Activated naive CD4-positive, alpha-beta T cell treated with Interleukin-2 at 50 U/mL for 16 hours (primary cell): ENCODE measurements at regions not wholly inside any gene's neighbourhood (a gene's known extent, or its start where the extent isn't known, plus 50 kb on each side); places are given as distances from the start of the nearest gene placed in this dataset.
"Not testable (repeated sequence)": the region's sequence is repeated elsewhere in the genome, so short reads cannot be mapped to it uniquely, and the experiment has no call there.

Source experiments
- DNase-seq: peaks from one replicate; pipeline ENCODE4 v3.0.0-alpha.2; 2020

DNA sequence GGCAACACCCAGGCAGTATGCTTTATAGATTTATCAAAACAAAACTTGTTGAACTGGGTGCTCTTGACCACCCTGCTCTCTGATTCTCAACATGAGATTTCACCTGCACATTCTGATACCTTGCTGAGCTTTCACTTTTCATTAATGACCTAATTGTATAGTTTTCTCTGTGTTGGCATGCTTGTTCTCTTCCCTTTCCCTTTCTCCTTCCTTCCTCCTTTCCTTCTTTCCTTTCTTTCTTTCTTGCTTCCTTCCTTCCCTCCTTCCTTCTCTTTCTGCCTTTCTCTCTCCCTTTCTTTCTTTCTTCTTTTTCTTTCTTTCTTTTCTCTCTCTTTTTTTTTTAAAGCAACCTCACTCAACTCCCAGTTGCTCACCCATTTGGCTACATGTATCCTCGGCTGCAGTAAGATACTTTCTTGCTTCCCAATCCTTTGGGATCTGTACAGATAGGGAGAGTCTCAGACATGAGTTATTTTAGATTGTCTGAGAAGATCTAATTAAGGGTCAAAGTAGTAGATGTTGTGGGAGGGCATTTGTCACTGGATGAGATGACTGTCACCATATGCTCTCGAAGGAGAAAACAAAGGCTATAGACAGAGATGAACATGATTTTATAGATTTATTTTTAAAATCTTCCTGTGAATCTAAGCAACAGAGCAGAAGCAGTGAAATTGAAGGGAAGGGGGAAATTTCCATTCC, 458.0 kb downstream of the USP25 start:
- DNase-seq = no peak

- no peak for DNase-seq
Observed at GRCh38 chr21:16192902-16193301, 463.1 kb downstream of the USP25 start.

DNA sequence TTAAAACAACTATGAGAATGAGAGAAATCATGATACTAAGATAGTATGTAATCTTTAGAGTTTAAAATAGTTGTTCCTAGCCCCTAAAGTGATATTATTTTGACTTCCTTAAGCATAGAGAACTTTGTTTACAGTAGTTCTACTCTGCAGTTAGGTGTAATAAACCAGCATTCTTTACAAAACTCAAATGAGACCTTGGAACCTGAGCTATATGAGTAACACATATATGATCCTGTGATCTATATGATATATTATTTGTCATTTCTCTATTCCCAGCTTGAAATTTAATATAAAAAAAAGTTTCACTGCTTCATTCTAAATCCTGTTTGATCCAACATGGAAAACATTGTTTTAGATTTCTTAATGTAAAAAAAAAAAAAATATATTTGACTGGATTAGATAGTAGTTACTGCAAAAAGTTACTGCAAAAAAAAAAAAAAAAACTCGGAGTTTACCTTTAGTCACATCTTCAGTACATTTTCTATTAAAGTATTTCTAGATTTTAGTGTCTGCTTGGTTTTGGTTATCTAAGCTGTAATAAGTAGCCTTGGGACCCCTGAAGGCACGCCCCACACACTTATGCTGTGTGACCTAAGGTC, 463.8 kb downstream of the USP25 start:
- DNase-seq = no peak

DNA sequence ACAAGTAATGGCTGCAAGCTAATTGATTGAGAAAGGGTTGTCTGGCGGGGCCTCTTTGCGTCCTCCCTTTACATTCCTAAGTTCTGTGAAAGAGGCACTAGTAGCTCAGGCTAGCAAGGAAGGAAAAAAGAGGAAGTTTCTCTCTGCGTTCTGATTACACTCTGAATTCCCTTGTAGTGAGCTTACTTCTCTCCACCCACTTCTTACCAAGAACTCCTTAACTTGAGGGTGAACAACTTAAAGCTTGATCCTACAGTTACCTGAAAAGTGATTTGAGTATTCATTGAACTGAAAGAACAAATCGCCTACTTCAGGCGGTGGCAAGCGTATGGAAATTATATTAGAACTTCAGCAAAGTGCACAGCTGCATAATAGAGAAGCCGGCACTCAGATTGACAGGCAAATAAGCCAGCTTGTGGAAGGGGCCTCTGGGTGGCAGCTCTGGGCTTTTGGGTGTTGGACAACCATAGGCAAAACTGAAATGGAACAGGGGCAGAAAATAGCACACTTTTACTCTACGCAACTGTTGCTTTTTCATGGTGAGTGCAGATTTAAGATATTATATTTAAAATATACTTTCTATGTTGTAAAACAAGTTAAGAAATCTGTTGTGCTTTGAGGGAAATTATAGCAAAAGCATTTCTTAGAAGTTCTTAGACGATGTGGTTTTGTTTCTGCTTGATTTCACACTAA, 464.5 kb downstream of the USP25 start:
- no peak for DNase-seq

DNA sequence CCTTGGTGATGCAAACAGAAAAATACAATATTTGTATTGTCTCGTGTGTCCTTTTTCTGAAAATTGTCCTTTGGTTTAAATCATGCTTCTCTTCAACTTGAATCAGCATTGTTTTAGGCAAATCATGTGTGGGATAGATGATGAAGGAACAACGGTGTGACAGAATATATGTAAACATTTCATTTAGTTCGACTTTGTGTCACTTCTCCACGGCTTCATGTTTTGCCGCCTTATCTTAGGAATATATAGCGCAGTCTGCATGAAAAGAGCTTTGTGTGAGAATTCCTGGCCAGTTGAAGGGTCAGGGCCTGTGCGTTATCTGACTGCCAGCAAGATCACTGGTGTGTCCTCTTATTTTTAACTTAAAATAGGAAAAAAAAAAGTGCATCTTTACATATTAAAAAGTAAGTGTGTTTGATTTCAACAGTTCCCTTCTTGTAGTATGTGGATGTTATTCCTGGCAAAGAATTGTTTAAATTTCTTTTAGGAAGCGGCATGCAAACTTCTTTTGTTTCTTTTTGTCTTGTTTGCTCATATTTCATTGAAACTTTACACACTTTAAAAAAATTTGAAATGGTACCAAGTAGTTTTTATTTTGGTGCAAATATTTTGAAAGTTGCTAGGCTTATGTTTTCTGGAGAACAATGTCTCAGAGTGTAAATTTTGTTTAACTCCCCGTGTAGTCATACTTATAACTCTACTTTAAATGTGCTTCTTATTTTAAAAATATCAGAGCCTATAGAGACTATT, 465.2 kb downstream of the USP25 start:
- DNase-seq = no peak

- no peak for DNase-seq
Observed at GRCh38 chr21:16195538-16195910, 465.7 kb downstream of the USP25 start.

- no peak for DNase-seq
Observed at GRCh38 chr21:16196001-16196400, 466.2 kb downstream of the USP25 start.

- DNase-seq = no peak
Observed at GRCh38 chr21:16198546-16198945, 468.8 kb downstream of the USP25 start.

DNA sequence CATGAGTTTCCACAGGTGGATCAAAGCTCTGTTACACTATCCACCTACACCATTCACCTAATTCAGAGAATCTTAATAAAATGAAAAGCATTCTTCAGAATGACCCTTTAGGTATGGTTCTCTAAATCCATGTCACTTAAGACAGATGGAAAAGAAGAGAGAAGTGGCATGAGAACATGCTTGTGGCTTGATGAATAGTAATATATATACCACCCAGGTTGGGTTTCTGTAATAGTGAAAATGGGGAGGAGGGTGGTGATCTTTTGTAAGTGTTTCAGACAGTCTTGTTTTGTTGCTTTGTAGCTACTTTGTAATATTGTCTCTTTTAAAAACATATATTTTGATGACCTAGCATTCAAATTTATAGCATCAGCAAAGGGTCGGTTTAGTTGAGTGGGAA, 469.8 kb downstream of the USP25 start:
- DNase-seq = no peak

GRCh38 chr21:16201718-16202117, 471.9 kb downstream of the USP25 start:
- DNase-seq = no peak

GRCh38 chr21:16205527-16205926, 475.7 kb downstream of the USP25 start:
- DNase-seq = no peak

- no peak for DNase-seq
Observed at GRCh38 chr21:16211339-16212303, 481.8 kb downstream of the USP25 start.

GRCh38 chr21:16213518-16213917, 483.7 kb downstream of the USP25 start:
- DNase-seq = no peak

GRCh38 chr21:16215193-16215592, 485.4 kb downstream of the USP25 start:
- DNase-seq = no peak

DNA sequence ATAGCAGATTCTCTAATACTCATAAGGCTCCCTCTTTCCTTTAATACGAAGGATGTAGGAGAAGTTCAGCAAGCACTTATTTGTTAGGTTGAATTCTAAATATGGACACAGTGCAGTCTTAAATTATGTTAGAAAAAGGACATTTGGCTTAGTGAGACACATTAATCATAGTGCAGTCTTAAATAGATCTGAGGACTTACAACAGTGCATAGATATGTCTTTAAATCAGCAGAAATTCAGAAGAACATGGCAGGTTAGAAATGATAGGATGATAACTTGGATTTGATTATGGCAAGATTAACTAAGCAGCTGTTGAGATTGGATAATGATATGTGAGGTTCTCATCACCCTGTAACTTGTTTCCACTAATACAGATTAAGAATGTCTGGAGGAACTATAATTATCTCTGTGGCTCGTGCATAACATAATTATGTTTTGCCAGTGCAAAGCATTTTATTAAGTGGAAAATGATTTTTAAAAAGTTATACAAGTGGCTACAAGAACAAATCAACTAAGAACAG, 485.9 kb downstream of the USP25 start:
- DNase-seq = no peak

DNA sequence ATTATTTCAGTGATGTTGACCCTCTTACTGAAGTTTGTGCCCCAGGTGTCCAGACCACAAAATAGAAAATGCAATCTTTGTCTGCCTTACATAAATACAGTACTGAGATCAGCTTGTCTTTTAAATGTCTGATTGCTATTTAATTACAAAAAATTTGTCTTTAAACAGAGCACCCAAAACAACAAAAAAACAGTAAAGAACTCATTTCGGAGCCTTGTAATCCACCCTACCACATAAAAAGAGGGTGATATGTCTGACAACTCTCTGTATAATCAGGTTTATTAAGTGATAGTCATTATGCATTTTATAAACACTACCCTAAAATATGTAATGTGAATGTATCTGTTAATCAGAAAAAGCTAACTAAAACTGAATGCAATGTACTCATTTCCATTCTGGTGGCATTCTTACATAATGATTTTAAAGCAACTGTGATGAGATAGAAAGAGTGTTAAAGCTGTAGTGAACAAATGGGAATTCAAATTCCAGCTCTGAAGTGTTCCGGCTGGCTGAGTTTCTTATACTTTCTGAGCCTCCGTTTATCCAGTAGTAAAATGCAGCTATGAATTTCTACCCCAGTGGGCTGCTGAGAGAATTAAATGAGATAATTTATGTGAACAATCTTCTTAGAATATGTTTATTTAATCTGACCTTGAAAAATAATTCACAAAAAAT, 486.6 kb downstream of the USP25 start:
- no peak for DNase-seq

DNA sequence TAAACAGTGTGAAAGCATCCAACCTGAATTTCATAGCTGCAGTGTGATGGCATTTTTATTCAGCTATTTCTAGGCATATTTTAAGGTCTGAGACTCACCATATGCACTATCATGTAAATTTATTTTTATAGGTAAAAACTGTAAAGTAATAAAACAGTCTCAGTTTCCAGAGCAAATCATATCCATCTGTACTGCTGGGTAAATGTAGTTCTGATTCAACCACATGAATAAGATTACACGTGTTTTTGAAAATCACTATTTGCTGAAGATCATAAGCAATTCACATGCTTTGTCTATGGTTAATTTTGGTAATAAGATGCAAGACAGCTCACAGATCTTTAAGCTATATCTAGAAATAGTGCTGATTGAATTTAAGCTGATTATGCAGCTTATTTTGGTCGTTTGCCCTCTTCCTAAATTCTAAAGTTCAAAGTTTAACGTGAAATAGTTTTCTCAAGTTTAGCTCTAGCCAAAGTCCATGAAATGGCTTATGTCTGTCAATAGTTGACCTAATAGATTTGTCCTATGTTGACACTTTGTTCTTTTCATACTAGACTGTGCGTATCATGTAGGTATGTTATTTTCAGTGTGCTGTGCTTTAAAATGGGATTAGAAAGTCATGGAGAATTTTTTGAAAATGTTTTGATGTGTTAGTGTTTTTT, 489.0 kb downstream of the USP25 start:
- DNase-seq = no peak

- DNase-seq = not testable (repeated sequence)
Observed at GRCh38 chr21:16224756-16225155, 495.0 kb downstream of the USP25 start.

GRCh38 chr21:16239659-16240265, 510.0 kb downstream of the USP25 start:
- no peak for DNase-seq

GRCh38 chr21:16241016-16241415, 511.2 kb downstream of the USP25 start:
- DNase-seq = no peak
